WTC11 (cell line): ENCODE measurements at regions not wholly inside any gene's neighbourhood (a gene's known extent, or its start where the extent isn't known, plus 50 kb on each side); places are given as distances from the start of the nearest gene placed in this dataset.

ENCODE experiments used
- ATAC-seq: fragments of 200-7000 bp; cut with Tn5 transposase; 2 replicates; pipeline ENCODE4 v1.10.0; 2021; ENCODE audit warnings: mild to moderate bottlenecking, moderate library complexity
- CTCF ChIA-PET: fragments of 300-600 bp; sonication (Branson Sonifier 250); formaldehyde crosslinking; loops from one replicate; lab custom pipeline; 2021; ENCODE audit warnings: antibody characterized with exemption; lab: Charles Lee
- POLR2A ChIA-PET: fragments of 350-600 bp; sonication (Branson Sonifier 250); formaldehyde crosslinking; loops from one replicate; lab custom pipeline; 2021; ENCODE audit warnings: antibody characterized with exemption; lab: Charles Lee
- DNase-seq: peaks from one replicate; pipeline ENCODE4 v3.0.0; 2021; ENCODE audit warnings: low spot score
- H3K27ac Mint-ChIP-seq: 2 replicates; pipeline ENCODE4 v1.8.0; 2021; ENCODE audit warnings: mixed read lengths
- H3K27me3 Mint-ChIP-seq: 2 replicates; pipeline ENCODE4 v1.8.0; 2021; ENCODE audit warnings: low read depth, mild to moderate bottlenecking, moderate library complexity, mixed read lengths
- H3K36me3 Mint-ChIP-seq: 2 replicates; pipeline ENCODE4 v1.8.0; 2021; ENCODE audit warnings: mixed read lengths
- H3K4me1 Mint-ChIP-seq: 2 replicates; pipeline ENCODE4 v1.8.0; 2022; ENCODE audit warnings: mixed read lengths
- H3K4me3 Mint-ChIP-seq: 2 replicates; pipeline ENCODE4 v1.8.0; 2021; ENCODE audit warnings: mild to moderate bottlenecking, moderate library complexity, mixed read lengths
- H3K9me3 Mint-ChIP-seq: 2 replicates; pipeline ENCODE4 v1.8.0; 2021; ENCODE audit warnings: mixed read lengths
- ATF1 ChIP-seq: sonication (generic); formaldehyde crosslinking; IDR thresholded peaks from 2 replicates; pipeline ENCODE4 v1.8.1; 2023; ENCODE audit warnings: mild to moderate bottlenecking, moderate library complexity, missing genetic modification reagents
- CBFB ChIP-seq: sonication (generic); formaldehyde crosslinking; IDR thresholded peaks from 2 replicates; pipeline ENCODE4 v1.8.1; 2022; ENCODE audit warnings: mild to moderate bottlenecking, low read depth, missing genetic modification reagents
- CDX4 ChIP-seq: fragments of 250-450 bp; sonication (Bioruptor Pico); IDR thresholded peaks from 2 replicates; pipeline ENCODE4 v1.9.0; 2021; ENCODE audit warnings: moderate library complexity, mild to moderate bottlenecking, inconsistent platforms, borderline replicate concordance
- E2F1 ChIP-seq: sonication (generic); formaldehyde crosslinking; IDR thresholded peaks from 2 replicates; pipeline ENCODE4 v1.8.0; 2022; ENCODE audit warnings: mild to moderate bottlenecking, missing genetic modification reagents
- E2F4 ChIP-seq: sonication (generic); formaldehyde crosslinking; IDR thresholded peaks from 2 replicates; pipeline ENCODE4 v1.8.1; 2022; ENCODE audit warnings: low read depth, mild to moderate bottlenecking, moderate library complexity, missing genetic modification reagents, borderline replicate concordance
- ERG ChIP-seq: fragments of 250-450 bp; sonication (Bioruptor Pico); IDR thresholded peaks from 2 replicates; pipeline ENCODE4 v1.8.0; 2021; ENCODE audit warnings: mild to moderate bottlenecking
- HMGA2 ChIP-seq: fragments of 250-450 bp; sonication (Bioruptor Pico); IDR thresholded peaks from 2 replicates; pipeline ENCODE4 v1.4.0; 2021; ENCODE audit warnings: mild to moderate bottlenecking, moderate library complexity
- IRF1 ChIP-seq: sonication (generic); formaldehyde crosslinking; IDR thresholded peaks from 2 replicates; pipeline ENCODE4 v1.8.0; 2023; ENCODE audit warnings: missing genetic modification reagents
- KAT7 ChIP-seq: sonication (generic); formaldehyde crosslinking; IDR thresholded peaks from 2 replicates; pipeline ENCODE4 v1.8.1; 2023; ENCODE audit warnings: missing genetic modification reagents, mild to moderate bottlenecking, borderline replicate concordance
- MXD4 ChIP-seq: fragments of 250-450 bp; sonication (Bioruptor Pico); IDR thresholded peaks from 2 replicates; pipeline ENCODE4 v1.8.0; 2021; ENCODE audit warnings: mild to moderate bottlenecking, moderate library complexity, borderline replicate concordance
- NFE2L1 ChIP-seq: sonication (generic); formaldehyde crosslinking; IDR thresholded peaks from 2 replicates; pipeline ENCODE4 v1.8.1; 2023; ENCODE audit warnings: missing genetic modification reagents
- NFYB ChIP-seq: sonication (generic); formaldehyde crosslinking; conservative IDR thresholded peaks from 2 replicates; pipeline ENCODE4 v1.8.0; 2022; ENCODE audit warnings: low read depth, missing genetic modification reagents
- NR2C2 ChIP-seq: sonication (generic); formaldehyde crosslinking; IDR thresholded peaks from 2 replicates; pipeline ENCODE4 v1.8.0; 2022; ENCODE audit warnings: mild to moderate bottlenecking, missing genetic modification reagents
- OVOL2 ChIP-seq: fragments of 250-450 bp; sonication (Bioruptor Pico); IDR thresholded peaks from 2 replicates; pipeline ENCODE4 v1.9.0; 2021; ENCODE audit warnings: mild to moderate bottlenecking, borderline replicate concordance
- PREB ChIP-seq: sonication (generic); formaldehyde crosslinking; IDR thresholded peaks from 2 replicates; pipeline ENCODE4 v1.8.1; 2022; ENCODE audit warnings: mild to moderate bottlenecking, missing genetic modification reagents, moderate library complexity, borderline replicate concordance
- PRRX2 ChIP-seq: fragments of 250-450 bp; sonication (Bioruptor Pico); IDR thresholded peaks from 2 replicates; pipeline ENCODE4 v1.8.0; 2021; ENCODE audit warnings: mild to moderate bottlenecking
- RELA ChIP-seq: sonication (generic); formaldehyde crosslinking; IDR thresholded peaks from 2 replicates; pipeline ENCODE4 v1.8.1; 2022; ENCODE audit warnings: missing genetic modification reagents, mild to moderate bottlenecking, borderline replicate concordance
- SMAD3 ChIP-seq: sonication (generic); formaldehyde crosslinking; IDR thresholded peaks from 2 replicates; pipeline ENCODE4 v1.8.0; 2022; ENCODE audit warnings: missing genetic modification reagents, mild to moderate bottlenecking, borderline replicate concordance
- TP53 ChIP-seq: sonication (generic); formaldehyde crosslinking; IDR thresholded peaks from 2 replicates; pipeline ENCODE4 v1.8.1; 2023; ENCODE audit warnings: mild to moderate bottlenecking, missing genetic modification reagents
- ZNF281 ChIP-seq: sonication (generic); formaldehyde crosslinking; IDR thresholded peaks from 2 replicates; pipeline ENCODE4 v1.8.0; 2023; ENCODE audit warnings: mild to moderate bottlenecking, missing genetic modification reagents
- ZNF416 ChIP-seq: fragments of 250-450 bp; sonication (Bioruptor Pico); IDR thresholded peaks from 2 replicates; pipeline ENCODE4 v1.9.0; 2021; ENCODE audit warnings: mild to moderate bottlenecking, inconsistent platforms
- ZNF423 ChIP-seq: fragments of 250-450 bp; sonication (Bioruptor Pico); IDR thresholded peaks from 2 replicates; pipeline ENCODE4 v2.1.2; 2022; ENCODE audit warnings: mild to moderate bottlenecking, moderate library complexity

GRCh38 chr18:41768467-41768866 is 186.6 kb upstream of the PIK3C3 start (continued):
- TF ChIP-seq NR2C2 (CRISPR knock-in tag) (no peak), E2F4 (CRISPR knock-in tag) (no peak), CDX4 (CRISPR knock-in tag) (no peak)

GRCh38 chr18:41767960-41768359 is 187.1 kb upstream of the PIK3C3 start:
- CTCF ChIA-PET = no interaction called here
- Mint-ChIP-seq H3K4me1 (peaks cover 15% of the 10 kb centered on the region), H3K4me3 (no peak overlapping the region), H3K36me3 (no peaks in the 10 kb centered on the region), H3K27me3 (no peaks in the 10 kb centered on the region), H3K27ac (no peak overlapping the region), H3K9me3 (no peaks in the 10 kb centered on the region)
- ATAC-seq = peak; percentile 73
- POLR2A ChIA-PET = no interaction called here
- peak; percentile 10 for DNase-seq
- TF ChIP-seq ZNF281 (CRISPR knock-in tag) = no peak
- no peak for TF ChIP-seq TP53 (CRISPR knock-in tag)

- Mint-ChIP-seq H3K4me3 (no peak overlapping the region), H3K27me3 (no peaks in the 10 kb centered on the region), H3K36me3 (no peaks in the 10 kb centered on the region), H3K4me1 (peaks cover 19% of the 10 kb centered on the region), H3K27ac (peak overlapping the region; percentile 37; the same call in 1 of the 2 replicates), H3K9me3 (no peaks in the 10 kb centered on the region)
- ChIA-PET POLR2A (no interaction called here), CTCF (no interaction called here)
- no peak for TF ChIP-seq PRRX2 (CRISPR knock-in tag)
- TF ChIP-seq OVOL2 = no peak
- TF ChIP-seq HMGA2 (CRISPR knock-in tag) = no peak
- TF ChIP-seq PREB (CRISPR knock-in tag) = no peak
- no peak for TF ChIP-seq RELA (CRISPR knock-in tag)
- ATAC-seq (no peak), DNase-seq (no peak)
Measured at GRCh38 chr18:41765460-41765859, 189.6 kb upstream of the PIK3C3 start.

- Mint-ChIP-seq H3K36me3 (no peaks in the 10 kb centered on the region), H3K27ac (no peak overlapping the region), H3K4me1 (peaks cover 19% of the 10 kb centered on the region), H3K4me3 (no peak overlapping the region), H3K27me3 (no peaks in the 10 kb centered on the region), H3K9me3 (no peaks in the 10 kb centered on the region)
- POLR2A ChIA-PET = no interaction called here
- CTCF ChIA-PET = no interaction called here
- no peak for TF ChIP-seq ERG
- TF ChIP-seq IRF1 = no peak
- TF ChIP-seq NFYB (CRISPR knock-in tag) = no peak
- TF ChIP-seq MXD4 (CRISPR knock-in tag) = no peak
- TF ChIP-seq ZNF416 (CRISPR knock-in tag) = no peak
- TF ChIP-seq RELA (CRISPR knock-in tag) = no peak
- no peak for TF ChIP-seq E2F1 (CRISPR knock-in tag)
- TF ChIP-seq ATF1 = no peak
- no peak for TF ChIP-seq CBFB (CRISPR knock-in tag)
- TF ChIP-seq KAT7 = no peak
- no peak for TF ChIP-seq ZNF423 (CRISPR knock-in tag)
- no peak for TF ChIP-seq NFE2L1 (CRISPR knock-in tag)
- no peak for TF ChIP-seq SMAD3 (CRISPR knock-in tag)
- no peak for ATAC-seq
- DNase-seq = no peak
Measured at GRCh38 chr18:41763361-41763760, 191.7 kb upstream of the PIK3C3 start.
